Activated B cell treated with CpG ODN at 0.5 μM for 24 hours (primary cell): ENCODE measurements at regions not wholly inside any gene's neighbourhood (a gene's known extent, or its start where the extent isn't known, plus 50 kb on each side); places are given as distances from the start of the nearest gene placed in this dataset.

ENCODE experiments used
- ATAC-seq: fragments of 200-7000 bp; cut with Tn5 transposase; one replicate; pipeline ENCODE4 v1.10.0; 2021; ENCODE audit warnings: low read depth, mild to moderate bottlenecking, moderate library complexity
- CTCF ChIA-PET: fragments of 350-600 bp; sonication (Branson Sonifier 250); formaldehyde crosslinking; loops from one replicate; lab custom pipeline; 2021; ENCODE audit warnings: antibody characterized with exemption; lab: Charles Lee
- POLR2A ChIA-PET: fragments of 350-600 bp; sonication (Branson Sonifier 250); formaldehyde crosslinking; loops from one replicate; lab custom pipeline; 2021; ENCODE audit warnings: antibody characterized with exemption; lab: Charles Lee
- DNase-seq: peaks from one replicate; pipeline ENCODE4 v3.0.0; 2022
- H3K27ac Mint-ChIP-seq: one replicate; pipeline ENCODE4 v1.8.0; 2020; ENCODE audit warnings: mixed read lengths
- H3K27me3 Mint-ChIP-seq: one replicate; pipeline ENCODE4 v1.8.0; 2021; ENCODE audit warnings: mixed read lengths
- H3K36me3 Mint-ChIP-seq: one replicate; pipeline ENCODE4 v1.8.0; 2021; ENCODE audit warnings: low read depth, mixed read lengths
- H3K4me1 Mint-ChIP-seq: one replicate; pipeline ENCODE4 v1.8.0; 2021; ENCODE audit warnings: mixed read lengths
- H3K4me3 Mint-ChIP-seq: one replicate; pipeline ENCODE4 v1.8.0; 2020; ENCODE audit warnings: mild to moderate bottlenecking, mixed read lengths
- H3K9me3 Mint-ChIP-seq: one replicate; pipeline ENCODE4 v1.8.0; 2020; ENCODE audit warnings: mixed read lengths
- intact Hi-C: fragments of 100-400 bp; cut with micrococcal nuclease; formaldehyde crosslinking; loops from one replicate; pipeline ENCODE4 v1.15.1; 2024
- TF ChIP-seq, protein P1 (sequence below): fragments of 200-600 bp; IDR thresholded peaks from one replicate; pipeline ENCODE4 v1.8.0; 2022; ENCODE audit warnings: antibody characterized with exemption, mild to moderate bottlenecking

DNA sequence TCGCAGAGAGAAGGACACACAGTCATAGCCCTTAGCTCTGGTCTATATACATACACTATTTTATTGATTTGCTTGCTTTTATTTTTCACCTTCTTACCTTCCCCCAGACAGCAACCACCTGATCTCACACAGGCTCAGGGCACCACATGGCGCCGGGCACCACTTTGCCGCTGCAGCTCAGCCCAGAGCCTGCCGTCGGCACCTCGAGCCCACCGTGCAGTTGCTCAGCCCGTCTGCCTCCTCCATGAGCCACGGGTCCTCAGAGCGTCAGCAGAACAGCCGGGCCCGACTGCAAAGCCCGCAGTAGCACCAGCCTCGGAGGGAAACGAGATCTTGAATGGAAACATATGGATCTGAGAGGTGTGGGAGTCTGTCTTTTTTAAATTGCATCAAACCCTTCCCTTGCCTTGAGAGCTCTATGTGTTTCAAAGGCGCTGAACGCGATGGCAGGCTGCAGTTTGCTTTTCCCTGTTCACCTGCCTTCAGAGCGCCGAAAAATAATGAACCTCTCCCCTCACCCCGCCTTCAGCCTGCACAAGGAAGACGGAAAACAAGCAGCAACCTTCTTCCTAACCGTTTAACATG, 505.4 kb downstream of the MN1 start:
- ChIA-PET POLR2A (no interaction called here), CTCF (no interaction called here)
- H3K27me3 Mint-ChIP-seq = peaks cover 42% of the 10 kb centered on the region
- TF ChIP-seq, protein P1, sequence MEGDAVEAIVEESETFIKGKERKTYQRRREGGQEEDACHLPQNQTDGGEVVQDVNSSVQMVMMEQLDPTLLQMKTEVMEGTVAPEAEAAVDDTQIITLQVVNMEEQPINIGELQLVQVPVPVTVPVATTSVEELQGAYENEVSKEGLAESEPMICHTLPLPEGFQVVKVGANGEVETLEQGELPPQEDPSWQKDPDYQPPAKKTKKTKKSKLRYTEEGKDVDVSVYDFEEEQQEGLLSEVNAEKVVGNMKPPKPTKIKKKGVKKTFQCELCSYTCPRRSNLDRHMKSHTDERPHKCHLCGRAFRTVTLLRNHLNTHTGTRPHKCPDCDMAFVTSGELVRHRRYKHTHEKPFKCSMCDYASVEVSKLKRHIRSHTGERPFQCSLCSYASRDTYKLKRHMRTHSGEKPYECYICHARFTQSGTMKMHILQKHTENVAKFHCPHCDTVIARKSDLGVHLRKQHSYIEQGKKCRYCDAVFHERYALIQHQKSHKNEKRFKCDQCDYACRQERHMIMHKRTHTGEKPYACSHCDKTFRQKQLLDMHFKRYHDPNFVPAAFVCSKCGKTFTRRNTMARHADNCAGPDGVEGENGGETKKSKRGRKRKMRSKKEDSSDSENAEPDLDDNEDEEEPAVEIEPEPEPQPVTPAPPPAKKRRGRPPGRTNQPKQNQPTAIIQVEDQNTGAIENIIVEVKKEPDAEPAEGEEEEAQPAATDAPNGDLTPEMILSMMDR = no peak
- H3K9me3 Mint-ChIP-seq = no peaks in the 10 kb centered on the region
- intact Hi-C loops = no loop called here
- no peak overlapping the region for H3K27ac Mint-ChIP-seq
- H3K4me1 Mint-ChIP-seq = no peaks in the 10 kb centered on the region
- DNase-seq = no peak
- ATAC-seq = no peak
- no peaks in the 10 kb centered on the region for H3K36me3 Mint-ChIP-seq
- H3K4me3 Mint-ChIP-seq = no peak overlapping the region

DNA sequence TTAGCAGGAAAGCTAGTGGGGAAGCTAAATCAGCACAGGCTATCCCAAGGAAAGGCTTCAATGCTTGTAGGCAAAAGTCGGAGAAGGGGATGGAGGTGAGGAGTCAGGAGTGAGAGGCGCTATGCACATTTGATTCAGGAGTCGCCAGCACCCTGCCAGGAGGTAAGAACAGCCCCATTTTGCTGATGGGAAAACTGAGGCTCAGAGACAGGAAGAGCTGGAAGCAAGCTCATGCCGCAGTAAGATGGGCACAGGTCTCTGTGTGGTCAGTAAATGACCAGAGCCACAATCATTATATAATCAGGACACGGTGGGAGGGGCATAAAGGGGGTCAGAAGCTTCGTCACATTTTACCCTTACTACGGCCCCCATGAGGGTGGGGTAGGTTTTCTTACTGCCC, 504.4 kb downstream of the MN1 start:
- ChIA-PET CTCF (no interaction called here), POLR2A (no interaction called here)
- Mint-ChIP-seq H3K27me3 (peaks cover 44% of the 10 kb centered on the region), H3K36me3 (no peaks in the 10 kb centered on the region), H3K4me1 (no peaks in the 10 kb centered on the region), H3K9me3 (no peaks in the 10 kb centered on the region), H3K4me3 (no peak overlapping the region), H3K27ac (no peak overlapping the region)
- TF ChIP-seq, protein P1 = no peak
- intact Hi-C loops = no loop called here
- ATAC-seq = no peak
- no peak for DNase-seq

DNA sequence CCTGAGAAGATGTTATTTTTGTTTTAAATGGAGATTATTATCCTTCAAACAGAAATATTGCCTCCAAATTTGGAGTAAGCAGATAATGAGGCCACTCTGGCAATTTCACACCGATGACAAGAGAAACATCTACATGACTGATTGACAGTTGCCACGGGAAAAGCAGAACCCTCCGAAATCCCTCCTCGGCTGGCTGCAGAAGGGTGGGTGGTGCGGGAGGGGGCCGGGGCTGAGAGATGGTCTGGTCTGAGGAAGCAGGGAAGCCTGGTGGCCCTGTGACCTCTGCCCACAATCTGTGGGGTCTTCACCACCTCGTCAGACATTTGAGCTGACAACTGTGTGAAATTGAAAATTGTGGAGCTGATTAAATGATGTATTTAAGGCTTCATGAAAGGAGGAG, 503.2 kb downstream of the MN1 start:
- TF ChIP-seq, protein P1 = no peak
- ATAC-seq = no peak
- POLR2A ChIA-PET = no interaction called here

DNA sequence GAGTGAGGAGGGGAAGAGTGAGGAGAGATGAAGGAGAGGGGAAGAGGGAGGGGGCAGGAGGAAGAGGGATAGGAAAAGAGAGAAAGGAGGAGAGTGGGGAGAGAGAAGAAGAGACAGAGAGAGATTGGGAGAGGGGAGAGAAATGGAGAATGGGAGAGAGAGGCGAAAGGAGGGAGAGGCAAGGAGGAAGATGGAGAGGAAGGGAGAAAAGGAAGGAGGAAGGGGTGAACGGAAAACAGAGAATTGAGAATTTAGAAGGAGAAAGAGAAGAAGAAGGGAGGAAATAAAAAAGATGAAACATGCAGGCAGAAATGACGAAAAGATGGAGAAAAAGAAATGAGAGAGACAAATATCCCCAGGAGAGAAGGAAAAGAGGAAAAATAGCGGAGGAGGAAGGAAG, 502.8 kb downstream of the MN1 start:
- no peaks in the 10 kb centered on the region for H3K4me1 Mint-ChIP-seq
- TF ChIP-seq, protein P1 = no peak
- H3K27ac Mint-ChIP-seq = no peak overlapping the region
- POLR2A ChIA-PET = no interaction called here
- CTCF ChIA-PET = no interaction called here
- H3K27me3 Mint-ChIP-seq = peaks cover 41% of the 10 kb centered on the region
- intact Hi-C loops = no loop called here
- H3K9me3 Mint-ChIP-seq = no peaks in the 10 kb centered on the region
- ATAC-seq = no peak
- H3K4me3 Mint-ChIP-seq = no peak overlapping the region
- no peak for DNase-seq
- no peaks in the 10 kb centered on the region for H3K36me3 Mint-ChIP-seq

More for the DNA sequence above, 503.2 kb downstream of the MN1 start:
- Mint-ChIP-seq H3K27ac (no peak overlapping the region), H3K4me3 (no peak overlapping the region), H3K4me1 (no peaks in the 10 kb centered on the region), H3K9me3 (no peaks in the 10 kb centered on the region), H3K36me3 (no peaks in the 10 kb centered on the region), H3K27me3 (peaks cover 41% of the 10 kb centered on the region)
- no peak for DNase-seq
- intact Hi-C loops = no loop called here
- CTCF ChIA-PET = no interaction called here

DNA sequence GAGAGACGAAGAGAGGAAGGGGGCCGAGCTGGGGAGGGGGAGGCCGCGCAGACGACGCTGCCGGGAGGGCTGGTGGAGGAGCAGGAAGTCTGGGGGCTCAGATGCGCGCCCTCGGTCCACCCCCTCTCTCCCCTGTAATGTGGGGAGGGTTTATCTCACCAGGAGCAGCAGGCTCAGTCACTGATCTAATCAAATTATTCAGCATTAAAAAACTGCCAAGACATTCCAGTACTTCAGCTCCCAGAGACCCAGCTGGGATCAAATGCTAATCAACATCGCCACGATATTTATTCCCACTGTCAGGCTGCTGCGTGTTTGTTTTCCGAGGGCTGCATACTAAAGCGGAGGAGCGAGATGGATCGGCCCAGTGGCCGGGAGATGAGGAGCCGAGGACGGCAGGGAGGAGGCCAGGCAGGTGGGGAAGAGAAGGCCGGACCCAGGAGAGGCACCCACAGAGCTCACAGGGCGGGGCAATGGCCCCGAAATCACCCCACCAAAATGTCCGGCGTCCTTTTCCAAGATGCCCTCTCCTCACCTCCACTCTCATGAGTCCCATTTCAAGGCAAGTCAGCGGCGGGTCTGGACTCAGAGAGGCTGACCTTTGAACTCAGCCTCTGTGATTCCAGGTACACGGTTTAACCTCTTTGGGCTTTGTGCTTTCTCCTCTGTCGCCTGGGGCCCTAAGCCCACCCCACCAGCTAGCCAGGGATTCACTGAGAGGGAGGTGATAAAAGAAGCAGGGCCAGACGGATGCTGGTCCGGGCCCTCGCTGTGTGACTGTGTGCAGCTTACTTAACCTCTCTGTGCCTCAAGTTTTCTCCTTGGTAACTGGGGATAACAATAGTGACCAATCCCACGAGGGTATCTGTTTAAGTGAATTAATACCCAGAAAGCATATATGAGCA, 502.1 kb downstream of the MN1 start:
- ChIA-PET CTCF (no interaction called here), POLR2A (no interaction called here)
- Mint-ChIP-seq H3K9me3 (no peaks in the 10 kb centered on the region), H3K27ac (no peak overlapping the region), H3K36me3 (no peaks in the 10 kb centered on the region), H3K4me3 (no peak overlapping the region), H3K4me1 (no peaks in the 10 kb centered on the region), H3K27me3 (peaks cover 43% of the 10 kb centered on the region)
- ATAC-seq = no peak
- intact Hi-C loops = no loop called here
- TF ChIP-seq, protein P1 = no peak
- DNase-seq = no peak
